A673 (cell line): ENCODE measurements at regions not wholly inside any gene's neighbourhood (a gene's known extent, or its start where the extent isn't known, plus 50 kb on each side); places are given as distances from the start of the nearest gene placed in this dataset.

ENCODE experiments used
- BruUV-seq: library from RNA; stranded (reverse); fragments of 400-500 nt; replicated peaks from 2 replicates; lab custom pipeline; 2021; lab: Mats Ljungman, UMichigan
- CTCF ChIA-PET: fragments of 300-600 bp; sonication (Branson Sonifier 250); formaldehyde crosslinking; loops from one replicate; lab custom pipeline; 2022; ENCODE audit warnings: antibody characterized with exemption; lab: Charles Lee
- POLR2A ChIA-PET: fragments of 300-600 bp; sonication (Branson Sonifier 250); formaldehyde crosslinking; loops from one replicate; lab custom pipeline; 2022; ENCODE audit warnings: antibody characterized with exemption; ENCODE audit not compliant: low non-redundant PET; lab: Charles Lee
- DNase-seq: peaks from one replicate; pipeline ENCODE4 v3.0.0-alpha.2; 2015; ENCODE audit warnings: low spot score
- H3K27ac ChIP-seq: fragments of 200-600 bp; sonication (generic); 2 replicates; pipeline ENCODE4 v1.5.1; 2016; ENCODE audit warnings: mixed run types, low read depth, mild to moderate bottlenecking, mixed read lengths, antibody characterized with exemption, low read length; ENCODE audit not compliant: poor library complexity, severe bottlenecking
- H3K27me3 ChIP-seq: fragments of 200-600 bp; sonication (generic); replicated peaks from 2 replicates; pipeline ENCODE4 v1.6.1; 2017; ENCODE audit warnings: mixed run types, low read depth, mild to moderate bottlenecking, mixed read lengths, antibody characterized with exemption, low read length; ENCODE audit not compliant: insufficient read depth, poor library complexity
- H3K36me3 ChIP-seq: fragments of 200-600 bp; sonication (generic); 2 replicates; pipeline ENCODE4 v1.6.1; 2016; ENCODE audit warnings: mixed run types, mild to moderate bottlenecking, mixed read lengths, antibody characterized with exemption, low read length; ENCODE audit not compliant: insufficient read depth, poor library complexity, severe bottlenecking
- H3K4me1 ChIP-seq: fragments of 200-600 bp; sonication (generic); 2 replicates; pipeline ENCODE4 v1.6.1; 2017; ENCODE audit warnings: mixed run types, mild to moderate bottlenecking, mixed read lengths, antibody characterized with exemption, low read length; ENCODE audit not compliant: insufficient read depth, poor library complexity, severe bottlenecking
- H3K4me3 ChIP-seq: fragments of 200-600 bp; sonication (generic); 2 replicates; pipeline ENCODE4 v1.5.1; 2016; ENCODE audit warnings: low read depth, mixed run types, mild to moderate bottlenecking, mixed read lengths, low read length; ENCODE audit not compliant: poor library complexity, severe bottlenecking
- H3K9me3 ChIP-seq: fragments of 200-600 bp; sonication (generic); 2 replicates; pipeline ENCODE4 v1.6.1; 2016; ENCODE audit warnings: mixed run types, low read depth, mild to moderate bottlenecking, mixed read lengths, antibody characterized with exemption, low read length; ENCODE audit not compliant: poor library complexity, severe bottlenecking
- EZH2 ChIP-seq: fragments of 200-600 bp; sonication (generic); IDR thresholded peaks from 2 replicates; pipeline ENCODE4 v1.6.1; 2017; ENCODE audit warnings: borderline replicate concordance, low read depth, mild to moderate bottlenecking, mixed read lengths, antibody characterized with exemption, low read length; ENCODE audit not compliant: poor library complexity, severe bottlenecking
- intact Hi-C: fragments of 100-400 bp; cut with micrococcal nuclease; formaldehyde crosslinking; loops from one replicate; pipeline ENCODE4 v1.10.0; 2022; ENCODE audit not compliant: unreplicated experiment
- TF ChIP-seq, protein P1 (sequence below): fragments of 300-800, 200-600 bp; sonication (generic); conservative IDR thresholded peaks from 2 replicates; pipeline ENCODE4 v1.5.1; 2017; ENCODE audit warnings: low read depth, mild to moderate bottlenecking, antibody characterized with exemption, low read length, moderate library complexity, mixed read lengths

DNA sequence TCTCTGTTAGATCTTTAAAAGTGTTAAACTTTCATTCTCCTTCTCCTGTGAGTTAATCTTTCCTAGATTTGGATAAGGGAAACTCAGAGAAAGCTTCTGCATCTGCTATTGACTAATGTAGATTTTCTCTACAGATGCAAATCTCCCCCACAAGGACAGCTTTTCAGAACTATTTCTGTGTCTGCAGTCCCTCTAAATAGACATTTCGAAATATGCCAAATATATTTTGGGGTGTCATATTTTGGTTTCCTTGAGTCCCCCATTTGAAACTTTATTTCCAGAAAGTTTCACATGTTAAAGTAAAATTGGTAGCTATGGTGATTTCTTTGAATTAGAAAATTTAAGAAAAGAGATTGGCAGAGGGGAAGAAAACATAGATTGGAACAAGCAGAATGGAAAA is 852.3 kb upstream of the ALCAM start:
- no peak overlapping the region for H3K27ac ChIP-seq
- no TSS peak for BruUV-seq
- no peaks in the 10 kb centered on the region for H3K27me3 ChIP-seq
- no peak for DNase-seq
- intact Hi-C loops: no loop called here
- ChIA-PET POLR2A (no interaction called here), CTCF (no interaction called here)
- no peaks in the 10 kb centered on the region for H3K36me3 ChIP-seq
- H3K4me3 ChIP-seq: no peak overlapping the region
- H3K9me3 ChIP-seq: no peaks in the 10 kb centered on the region
- TF ChIP-seq, protein P1, sequence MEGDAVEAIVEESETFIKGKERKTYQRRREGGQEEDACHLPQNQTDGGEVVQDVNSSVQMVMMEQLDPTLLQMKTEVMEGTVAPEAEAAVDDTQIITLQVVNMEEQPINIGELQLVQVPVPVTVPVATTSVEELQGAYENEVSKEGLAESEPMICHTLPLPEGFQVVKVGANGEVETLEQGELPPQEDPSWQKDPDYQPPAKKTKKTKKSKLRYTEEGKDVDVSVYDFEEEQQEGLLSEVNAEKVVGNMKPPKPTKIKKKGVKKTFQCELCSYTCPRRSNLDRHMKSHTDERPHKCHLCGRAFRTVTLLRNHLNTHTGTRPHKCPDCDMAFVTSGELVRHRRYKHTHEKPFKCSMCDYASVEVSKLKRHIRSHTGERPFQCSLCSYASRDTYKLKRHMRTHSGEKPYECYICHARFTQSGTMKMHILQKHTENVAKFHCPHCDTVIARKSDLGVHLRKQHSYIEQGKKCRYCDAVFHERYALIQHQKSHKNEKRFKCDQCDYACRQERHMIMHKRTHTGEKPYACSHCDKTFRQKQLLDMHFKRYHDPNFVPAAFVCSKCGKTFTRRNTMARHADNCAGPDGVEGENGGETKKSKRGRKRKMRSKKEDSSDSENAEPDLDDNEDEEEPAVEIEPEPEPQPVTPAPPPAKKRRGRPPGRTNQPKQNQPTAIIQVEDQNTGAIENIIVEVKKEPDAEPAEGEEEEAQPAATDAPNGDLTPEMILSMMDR: no peak
- no peak for TF ChIP-seq EZH2
- H3K4me1 ChIP-seq: no peaks in the 10 kb centered on the region

DNA sequence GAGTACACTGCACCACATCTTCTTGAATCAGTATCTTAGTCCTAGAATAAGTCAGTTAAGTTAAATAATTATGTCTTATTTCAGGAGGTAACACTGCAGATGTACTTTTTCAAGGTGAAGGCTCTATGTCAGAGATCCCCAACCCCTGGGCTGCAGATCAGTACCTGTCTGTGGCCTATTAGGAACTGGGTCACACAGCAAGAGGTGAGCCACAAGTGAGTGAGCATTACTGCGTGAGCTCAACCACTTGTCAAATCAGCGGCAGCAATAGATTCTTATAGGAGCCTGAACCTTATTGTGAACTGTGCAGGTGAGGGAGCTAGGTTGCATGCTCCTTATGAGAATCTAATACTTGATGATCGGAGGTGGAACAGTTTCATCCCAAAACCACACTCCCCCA is 851.9 kb upstream of the ALCAM start:
- intact Hi-C loops: no loop called here
- Histone ChIP-seq H3K4me1 (no peaks in the 10 kb centered on the region), H3K27me3 (no peaks in the 10 kb centered on the region), H3K9me3 (no peaks in the 10 kb centered on the region), H3K4me3 (no peak overlapping the region), H3K36me3 (no peaks in the 10 kb centered on the region), H3K27ac (no peak overlapping the region)
- no peak for DNase-seq
- no TSS peak for BruUV-seq
- CTCF ChIA-PET: no interaction called here
- TF ChIP-seq EZH2: no peak
- TF ChIP-seq, protein P1: no peak
- POLR2A ChIA-PET: no interaction called here

DNA sequence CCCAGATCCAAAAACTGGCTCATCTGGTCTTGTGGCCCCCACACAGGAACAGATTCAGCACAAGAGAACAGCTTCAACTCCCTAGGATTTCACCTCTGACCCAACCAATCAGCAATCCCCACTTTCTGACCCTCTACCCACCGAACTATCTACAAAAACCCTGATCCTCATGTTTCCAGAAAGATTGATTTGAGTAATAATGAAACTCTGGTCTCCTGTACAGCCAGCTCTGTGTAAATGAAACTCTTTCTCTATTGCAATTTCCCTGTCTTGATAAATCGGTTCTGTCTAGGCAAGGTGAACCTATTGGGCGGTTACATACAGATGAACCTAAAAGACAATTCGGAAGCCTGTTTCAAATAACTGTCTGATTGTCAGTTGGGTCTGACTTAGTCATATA is 847.6 kb upstream of the ALCAM start:
- no TSS peak for BruUV-seq
- Histone ChIP-seq H3K4me3 (no peak overlapping the region), H3K27ac (no peak overlapping the region), H3K9me3 (no peaks in the 10 kb centered on the region), H3K36me3 (no peaks in the 10 kb centered on the region), H3K4me1 (no peaks in the 10 kb centered on the region), H3K27me3 (no peaks in the 10 kb centered on the region)
- ChIA-PET POLR2A (no interaction called here), CTCF (no interaction called here)
- no peak for TF ChIP-seq EZH2
- TF ChIP-seq, protein P1: no peak
- intact Hi-C loops: no loop called here
- DNase-seq: no peak
